Effector CD4-positive, alpha-beta T cell (primary cell): ENCODE measurements at regions not wholly inside any gene's neighbourhood (a gene's known extent, or its start where the extent isn't known, plus 50 kb on each side); places are given as distances from the start of the nearest gene placed in this dataset.
"Not testable (repeated sequence)": the region's sequence is repeated elsewhere in the genome, so short reads cannot be mapped to it uniquely, and the experiment has no call there.

Experiments used
- DNase-seq: peaks from one replicate; pipeline ENCODE4 v3.0.0-alpha.2; 2020

DNA sequence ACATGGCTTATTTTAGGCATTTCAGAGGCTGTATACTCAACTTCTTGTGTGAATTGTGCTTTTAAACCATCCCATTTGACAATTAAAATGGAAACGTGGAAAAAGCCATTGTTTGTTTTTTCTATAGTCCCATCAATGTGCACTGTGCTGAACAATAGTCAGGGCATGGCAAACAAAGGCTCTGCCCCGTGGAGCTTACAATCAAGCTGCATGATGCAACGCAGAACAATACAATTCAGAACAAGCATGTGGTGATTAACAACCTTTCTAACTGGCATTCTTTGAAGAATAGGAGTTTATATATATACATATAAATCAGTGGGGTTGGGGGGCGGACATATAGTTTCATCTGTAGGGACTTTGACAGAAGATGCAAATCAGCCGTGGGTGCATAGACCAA, 2125.4 kb upstream of the WWC1 start:
- DNase-seq = no peak

DNA sequence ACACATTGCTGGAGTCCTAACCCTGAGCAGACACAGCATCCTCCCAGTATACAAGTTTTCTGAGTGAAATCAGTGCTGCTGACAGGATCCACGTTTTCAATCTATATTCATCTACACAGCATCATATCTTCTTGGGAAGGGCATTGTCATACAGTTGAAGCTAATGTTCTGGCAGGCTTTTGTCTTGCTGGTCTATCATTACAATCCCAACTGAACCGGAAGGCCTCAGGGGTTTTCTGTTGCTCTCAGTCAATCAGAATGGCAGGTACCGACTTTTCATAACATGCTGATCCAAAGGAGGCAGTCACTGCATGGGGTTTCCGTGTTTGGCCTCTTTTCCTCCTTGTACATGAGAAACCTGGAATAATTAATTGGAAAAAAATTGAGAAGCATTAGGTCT, 2118.8 kb upstream of the WWC1 start:
- DNase-seq = no peak

DNA sequence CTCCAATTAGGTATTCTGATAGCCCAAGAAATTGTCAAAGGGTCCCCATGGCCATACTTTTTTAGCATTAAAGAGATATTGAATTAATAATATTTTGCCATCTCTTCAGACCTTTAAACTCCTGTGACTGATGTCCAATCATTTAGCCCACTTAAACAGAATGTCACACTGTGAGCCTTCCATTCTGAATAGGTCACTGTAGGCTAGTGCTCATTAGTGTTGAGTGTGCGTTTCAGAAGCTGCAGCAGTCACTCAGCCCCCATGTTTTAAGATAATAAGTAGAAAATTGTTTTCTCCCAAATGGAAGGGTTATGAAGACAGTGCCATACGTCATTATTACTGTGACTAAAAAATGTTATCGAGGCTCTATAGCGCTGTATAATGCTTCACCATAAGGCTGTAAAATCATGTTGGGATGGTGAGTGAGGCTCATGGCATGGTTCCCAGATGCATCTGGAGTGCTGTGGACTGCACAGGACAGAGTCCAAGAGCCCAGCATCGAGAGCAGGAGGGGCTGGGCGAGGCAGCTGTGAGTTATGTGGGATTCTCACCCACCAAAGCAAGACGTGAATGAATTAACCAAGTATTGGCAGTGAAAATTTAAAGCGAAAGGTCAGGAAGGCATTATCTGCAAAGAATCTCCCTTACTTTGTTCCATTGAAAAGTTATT, 2112.9 kb upstream of the WWC1 start:
- DNase-seq = no peak

GRCh38 chr5:166185185-166185584, 2106.3 kb upstream of the WWC1 start:
- DNase-seq = no peak

- DNase-seq = no peak
Measured at GRCh38 chr5:166188501-166189325, 2102.7 kb upstream of the WWC1 start.

GRCh38 chr5:166192696-166193095, 2098.7 kb upstream of the WWC1 start:
- no peak for DNase-seq

DNA sequence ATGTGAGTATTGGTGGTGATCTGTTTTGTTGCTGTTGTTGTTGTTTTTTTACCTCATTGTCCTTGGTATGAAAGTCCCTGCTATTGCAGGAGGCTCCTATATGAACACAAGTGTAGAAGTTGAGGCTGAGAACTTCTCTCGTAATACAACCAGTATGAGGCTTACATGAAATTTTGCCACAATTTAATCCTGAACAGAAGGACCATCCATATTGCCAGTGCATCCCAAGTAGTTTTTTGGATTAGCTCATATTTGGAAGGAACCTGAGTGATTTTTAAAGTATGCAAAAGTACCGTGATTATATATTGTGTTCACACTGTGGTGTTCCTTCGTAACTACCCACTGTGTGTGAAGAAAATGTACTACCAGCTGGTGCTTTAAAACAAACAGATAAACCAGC, 2095.5 kb upstream of the WWC1 start:
- DNase-seq = no peak

DNA sequence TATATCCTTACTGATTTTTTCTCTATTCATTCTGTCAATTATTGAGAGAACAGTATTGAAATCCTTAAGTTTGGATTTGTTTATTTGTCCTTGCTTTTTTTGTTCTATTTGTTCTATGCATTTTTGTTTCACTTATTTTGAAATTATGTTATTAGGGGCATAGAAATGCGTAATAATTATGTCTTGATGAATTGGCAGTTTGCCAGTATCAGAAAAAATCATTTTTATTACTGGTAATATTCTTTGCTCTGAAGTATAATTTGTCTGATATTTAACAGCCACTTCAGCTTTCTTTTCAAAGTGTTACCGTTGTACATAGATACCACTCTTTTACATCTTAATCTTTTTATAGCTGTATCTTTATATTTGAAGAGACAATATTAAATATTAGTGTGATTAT, 2090.9 kb upstream of the WWC1 start:
- DNase-seq = no peak

GRCh38 chr5:166211640-166212039, 2079.8 kb upstream of the WWC1 start:
- DNase-seq = no peak

- no peak for DNase-seq
Measured at GRCh38 chr5:166236327-166236726, 2055.1 kb upstream of the WWC1 start.

- DNase-seq = no peak
Measured at GRCh38 chr5:166240705-166241104, 2050.7 kb upstream of the WWC1 start.

DNA sequence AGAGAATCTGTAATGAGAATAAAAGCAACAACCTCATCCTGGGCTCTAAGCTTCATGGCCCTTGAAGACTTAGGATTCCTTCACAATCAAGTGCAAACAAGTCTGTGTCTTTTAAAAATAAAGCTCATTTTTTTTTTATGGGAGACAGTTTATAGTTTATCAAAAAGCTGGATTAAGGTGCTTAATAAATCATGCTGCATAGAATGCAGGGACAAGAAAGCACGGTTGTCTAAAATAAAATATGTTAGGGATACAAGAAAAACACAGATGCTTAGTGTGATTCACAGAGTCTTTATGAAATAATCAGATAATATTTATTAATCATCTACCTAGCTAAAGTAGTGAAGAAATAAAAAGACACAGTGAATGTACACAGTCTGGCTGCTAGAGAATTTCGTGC, 2045.9 kb upstream of the WWC1 start:
- no peak for DNase-seq

- no peak for DNase-seq
Measured at GRCh38 chr5:166251786-166252185, 2039.7 kb upstream of the WWC1 start.

GRCh38 chr5:166257661-166258060, 2033.8 kb upstream of the WWC1 start:
- no peak for DNase-seq

DNA sequence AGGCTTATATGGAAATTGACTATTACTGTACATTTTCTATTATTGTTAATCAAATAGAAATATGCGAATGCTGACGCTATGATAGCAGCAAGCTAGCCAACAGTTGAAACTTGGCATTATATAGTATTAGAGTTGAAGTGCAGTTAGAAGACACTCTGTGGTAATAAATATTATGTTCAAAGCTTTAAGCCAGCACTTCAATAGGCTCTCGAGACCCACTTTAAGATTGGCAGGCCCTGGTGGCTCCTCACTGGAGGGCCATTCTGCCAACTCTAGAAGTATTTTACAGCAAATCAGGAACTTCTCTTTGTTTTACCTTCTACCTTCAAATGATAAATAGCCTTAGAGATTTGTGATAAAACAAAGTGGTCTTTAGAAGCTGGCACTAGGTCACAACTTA, 2029.0 kb upstream of the WWC1 start:
- DNase-seq = no peak

DNA sequence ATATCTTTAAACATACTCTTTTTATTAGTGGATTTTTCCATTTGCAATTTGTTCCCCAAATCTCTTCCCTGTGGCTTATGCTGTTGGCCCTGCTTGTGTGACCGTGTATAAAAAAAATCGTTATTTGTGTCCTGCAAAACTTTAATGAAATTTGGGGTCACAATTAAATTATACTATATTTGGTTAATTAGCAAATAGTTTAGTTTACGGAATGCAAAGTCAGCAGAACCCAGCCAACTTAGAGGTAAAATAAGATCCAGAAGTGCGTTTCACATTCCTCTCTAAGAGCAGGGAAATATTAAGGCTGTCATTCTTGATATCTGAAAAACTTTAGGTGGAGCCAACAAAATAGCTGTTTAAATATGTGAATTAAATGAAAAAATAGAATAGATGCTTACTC, 2023.5 kb upstream of the WWC1 start:
- no peak for DNase-seq

GRCh38 chr5:166270712-166271111, 2020.7 kb upstream of the WWC1 start:
- DNase-seq = no peak

GRCh38 chr5:166276006-166276405, 2015.4 kb upstream of the WWC1 start:
- DNase-seq = no peak

GRCh38 chr5:166279828-166280227, 2011.6 kb upstream of the WWC1 start:
- DNase-seq = no peak

DNA sequence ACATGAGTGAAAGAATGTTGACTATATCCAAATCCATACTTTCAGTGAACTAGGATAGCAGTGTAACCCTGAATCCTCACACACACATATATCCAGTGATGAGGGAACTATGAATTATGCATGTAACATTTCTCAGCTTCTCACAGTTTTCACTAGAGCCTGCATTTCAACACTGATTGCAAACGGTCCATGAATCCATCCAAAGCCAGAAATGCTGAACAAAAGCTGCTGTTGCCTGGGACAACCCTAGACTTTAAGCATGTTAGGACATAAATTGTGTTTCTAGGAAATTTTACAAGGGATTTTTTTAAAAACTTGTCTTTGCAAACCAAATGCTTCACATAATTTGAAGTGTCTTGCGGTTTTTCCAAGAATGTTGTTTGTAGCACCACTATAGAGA, 2010.0 kb upstream of the WWC1 start:
- DNase-seq = no peak

- DNase-seq = no peak
Measured at GRCh38 chr5:166282939-166283338, 2008.5 kb upstream of the WWC1 start.

DNA sequence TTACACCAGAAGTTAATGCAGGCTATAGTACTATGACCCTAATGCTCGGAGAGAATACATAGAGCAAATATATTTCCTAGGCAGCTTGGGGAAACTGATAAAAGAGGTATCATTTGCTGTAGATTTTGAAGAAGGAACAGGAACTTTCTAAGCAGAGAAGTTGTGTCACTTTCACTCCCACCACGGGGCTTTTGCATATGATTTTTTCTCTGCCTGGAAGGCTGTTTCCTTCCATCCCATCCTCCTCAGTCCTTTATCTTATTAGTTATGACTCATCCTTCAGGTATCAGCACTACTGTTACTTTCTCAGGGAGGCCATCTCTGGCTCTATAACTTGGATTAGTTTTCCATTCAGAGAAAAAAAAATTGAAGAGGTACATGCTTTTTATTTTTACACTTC, 2006.1 kb upstream of the WWC1 start:
- no peak for DNase-seq

GRCh38 chr5:166286832-166287231, 2004.6 kb upstream of the WWC1 start:
- DNase-seq = no peak

DNA sequence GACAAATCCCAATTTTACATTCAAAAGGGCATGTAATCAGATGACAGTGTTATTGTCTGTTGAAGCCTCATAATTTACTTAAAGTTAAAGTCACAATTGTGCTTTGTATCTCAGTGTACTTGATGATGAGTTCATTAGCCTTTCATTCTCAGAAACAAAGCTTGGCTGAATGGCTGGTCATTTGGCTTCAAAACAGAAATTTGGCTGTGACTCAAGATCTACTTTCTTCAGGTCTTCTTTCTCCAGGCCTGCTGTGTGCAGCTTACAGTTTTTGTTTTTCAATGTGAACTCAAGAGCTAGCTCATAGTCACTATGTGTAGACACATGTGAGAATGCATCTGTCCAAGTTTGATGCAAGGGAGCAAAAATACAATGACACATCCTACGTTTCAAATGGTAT, 2003.6 kb upstream of the WWC1 start:
- DNase-seq = no peak

- DNase-seq = not testable (repeated sequence)
Measured at GRCh38 chr5:166291800-166292199, 1999.6 kb upstream of the WWC1 start.
